Endothelial cell of umbilical vein (primary cell): ENCODE measurements at regions not wholly inside any gene's neighbourhood (a gene's known extent, or its start where the extent isn't known, plus 50 kb on each side); places are given as distances from the start of the nearest gene placed in this dataset.

Experiments
- BruUV-seq: library from RNA; stranded (reverse); fragments of 400-500 nt; replicated peaks from 2 replicates; lab custom pipeline; 2021; lab: Mats Ljungman, UMichigan
- CTCF ChIA-PET: fragments of 300-600, 350-600 bp; sonication (Branson Sonifier 250); formaldehyde crosslinking; loops from one replicate; lab custom pipeline; 2021; ENCODE audit warnings: antibody characterized with exemption, inconsistent platforms; lab: Charles Lee
- POLR2A ChIA-PET: fragments of 300-600, 350-600 bp; sonication (Branson Sonifier 250); formaldehyde crosslinking; loops from one replicate; lab custom pipeline; 2021; ENCODE audit warnings: antibody characterized with exemption, inconsistent platforms; lab: Charles Lee
- DNase-seq: peaks from one replicate; pipeline ENCODE4 v3.0.0-alpha.2; 2011; ENCODE audit warnings: low read depth, low spot score
- FAIRE-seq: peaks from 2 replicates; lab custom pipeline; 2011; peaks lifted over from hg19 to GRCh38; lab: Jason Lieb, UNC
- H2AFZ ChIP-seq: 2 replicates; pipeline ENCODE4 v1.6.0; 2012; ENCODE audit warnings: low read depth, low read length, control low read depth, inconsistent platforms
- H3K27ac ChIP-seq: 2 replicates; pipeline ENCODE4 v1.5.1; 2011; ENCODE audit warnings: low read depth, mild to moderate bottlenecking, control low read depth, low read length, moderate library complexity; ENCODE audit not compliant: insufficient read depth
- H3K27me3 ChIP-seq, 2 experiments: 2 replicates each; pipeline versions ENCODE4 v1.6.0 to v1.6.1; 2011; ENCODE audit warnings: low read length in 2 of 2, mixed read lengths in 1 of 2; ENCODE audit not compliant: control insufficient read depth in 2 of 2, insufficient read depth in 2 of 2
- H3K36me3 ChIP-seq, 2 experiments: 2 replicates in 1 of 2; 3 replicates in 1 of 2; pipeline ENCODE4 v1.5.1; 2011; ENCODE audit warnings: low read length in 2 of 2, mild to moderate bottlenecking in 1 of 2, moderate library complexity in 1 of 2; ENCODE audit not compliant: control insufficient read depth in 2 of 2, insufficient read depth in 2 of 2; ENCODE audit errors: extremely low read depth in 1 of 2
- H3K4me1 ChIP-seq: 3 replicates; pipeline ENCODE4 v1.5.1; 2011; ENCODE audit warnings: mild to moderate bottlenecking, low read length; ENCODE audit not compliant: control insufficient read depth, insufficient read depth; ENCODE audit errors: extremely low read depth
- H3K4me2 ChIP-seq: 2 replicates; pipeline ENCODE4 v1.6.1; 2011; ENCODE audit warnings: low read length, control low read depth, mixed read lengths; ENCODE audit not compliant: insufficient read depth
- H3K4me3 ChIP-seq, 3 experiments: fragments of 200-600 bp in 1 of 3; sonication (generic), shearing (Covaris generic) in 1 of 3; replicated peaks in 1 of 3; 2 replicates each; pipeline ENCODE4 v1.5.1; 2011 to 2016; ENCODE audit warnings: control low read depth in 3 of 3, low read length in 3 of 3, mild to moderate bottlenecking in 2 of 3, inconsistent platforms in 1 of 3, low read depth in 1 of 3, moderate library complexity in 1 of 3; ENCODE audit not compliant: insufficient read depth in 1 of 3
- H3K79me2 ChIP-seq: 2 replicates; pipeline ENCODE4 v1.6.0; 2012; ENCODE audit warnings: low read length, inconsistent platforms; ENCODE audit not compliant: control insufficient read depth, insufficient read depth
- H3K9ac ChIP-seq: replicated peaks from 2 replicates; pipeline ENCODE3; 2011; ENCODE audit warnings: low read length, control low read depth; ENCODE audit not compliant: insufficient read depth; ENCODE audit errors: extremely low read depth
- H3K9me1 ChIP-seq: replicated peaks from 3 replicates; pipeline ENCODE4 v1.6.0; 2011; ENCODE audit warnings: mild to moderate bottlenecking, low read length; ENCODE audit not compliant: control insufficient read depth, insufficient read depth; ENCODE audit errors: extremely low read depth
- H3K9me3 ChIP-seq: replicated peaks from 2 replicates; pipeline ENCODE4 v1.5.1; 2012; ENCODE audit warnings: low read length, inconsistent platforms; ENCODE audit not compliant: control insufficient read depth, insufficient read depth
- H4K20me1 ChIP-seq: replicated peaks from 2 replicates; pipeline ENCODE3; 2011; ENCODE audit warnings: mild to moderate bottlenecking, low read length; ENCODE audit not compliant: control insufficient read depth, insufficient read depth; ENCODE audit errors: extremely low read depth
- CTCF ChIP-seq, 2 donors: IDR thresholded peaks; 1 replicate in 1 of 2; 2 replicates in 1 of 2; pipeline ENCODE4 v1.5.1; 2011; ENCODE audit warnings: low read length in 2 of 2, mild to moderate bottlenecking in 2 of 2, moderate library complexity in 2 of 2, control low read depth in 1 of 2, inconsistent platforms in 1 of 2, low read depth in 1 of 2; ENCODE audit not compliant: insufficient read depth in 1 of 2; ENCODE audit errors: extremely low read depth in 1 of 2
- EZH2 ChIP-seq: IDR thresholded peaks from 2 replicates; pipeline ENCODE4 v1.6.1; 2012; ENCODE audit warnings: borderline replicate concordance, low read depth, mild to moderate bottlenecking, moderate library complexity, low read length, inconsistent platforms; ENCODE audit not compliant: severe bottlenecking
- FOS ChIP-seq: IDR thresholded peaks from 2 replicates; pipeline ENCODE4 v1.6.1; 2011; ENCODE audit warnings: mild to moderate bottlenecking, low read length, moderate library complexity, borderline replicate concordance; ENCODE audit not compliant: insufficient read depth
- GATA2 ChIP-seq: IDR thresholded peaks from 2 replicates; pipeline ENCODE4 v1.7.0; 2011; ENCODE audit warnings: low read depth, mild to moderate bottlenecking, moderate library complexity, mixed read lengths, low read length; ENCODE audit not compliant: insufficient read length, insufficient read depth
- JUN ChIP-seq: IDR thresholded peaks from 2 replicates; pipeline ENCODE4 v1.6.1; 2011; ENCODE audit warnings: borderline replicate concordance, low read depth; ENCODE audit not compliant: insufficient read length, insufficient read depth
- MAX ChIP-seq: IDR thresholded peaks from 2 replicates; pipeline ENCODE4 v1.6.1; 2011; ENCODE audit not compliant: insufficient read depth, insufficient read length
- MYC ChIP-seq: IDR thresholded peaks from one replicate; pipeline ENCODE4 v1.6.1; 2011; ENCODE audit warnings: mild to moderate bottlenecking, low read depth, low read length
- POLR2A ChIP-seq: IDR thresholded peaks from 2 replicates; pipeline ENCODE4 v1.6.1; 2012; ENCODE audit warnings: low read depth, mild to moderate bottlenecking, control low read depth, low read length
- POLR2AphosphoS5 ChIP-seq: IDR thresholded peaks from 2 replicates; pipeline ENCODE4 v1.6.1; 2012; ENCODE audit warnings: low read depth, mild to moderate bottlenecking, control low read depth, low read length, moderate library complexity; ENCODE audit not compliant: insufficient read depth
- dilution Hi-C: fragments of 300-500 bp; cut with MboI; formaldehyde crosslinking; loops from one replicate; pipeline ENCODE4 v1.15.0; 2019; ENCODE audit warnings: low sequenced_read_pairs; ENCODE audit not compliant: extremely low pct_ligation_motif_present
- intact Hi-C: fragments of 100-400 bp; cut with micrococcal nuclease; formaldehyde crosslinking; loops from one replicate; pipeline ENCODE4 v1.10.0; 2022

- Histone ChIP-seq H3K27me3 (no peaks in the 10 kb centered on the region), H3K9ac (no peak overlapping the region), H3K4me1 (no peaks in the 10 kb centered on the region), H3K27ac (no peak overlapping the region), H3K36me3 (no peaks in the 10 kb centered on the region), H3K9me1 (no peaks in the 10 kb centered on the region), H3K4me3 (no peak overlapping the region), H2AFZ (no peak overlapping the region), H3K79me2 (no peaks in the 10 kb centered on the region), H4K20me1 (no peaks in the 10 kb centered on the region), H3K9me3 (no peaks in the 10 kb centered on the region), H3K4me2 (no peak overlapping the region)
- FAIRE-seq: no peak
- no peak for DNase-seq
- dilution Hi-C loops (no loop called here), intact Hi-C loops (no loop called here)
- CTCF ChIA-PET: no interaction called here
- POLR2A ChIA-PET: no interaction called here
- BruUV-seq: no TSS peak
- no peak for TF ChIP-seq GATA2
- no peak for TF ChIP-seq POLR2A
- no peak for TF ChIP-seq FOS
- TF ChIP-seq MYC: no peak
These were observed 631.9 kb downstream of the BCOR start for GRCh38 chrX:39465906-39466305.

DNA sequence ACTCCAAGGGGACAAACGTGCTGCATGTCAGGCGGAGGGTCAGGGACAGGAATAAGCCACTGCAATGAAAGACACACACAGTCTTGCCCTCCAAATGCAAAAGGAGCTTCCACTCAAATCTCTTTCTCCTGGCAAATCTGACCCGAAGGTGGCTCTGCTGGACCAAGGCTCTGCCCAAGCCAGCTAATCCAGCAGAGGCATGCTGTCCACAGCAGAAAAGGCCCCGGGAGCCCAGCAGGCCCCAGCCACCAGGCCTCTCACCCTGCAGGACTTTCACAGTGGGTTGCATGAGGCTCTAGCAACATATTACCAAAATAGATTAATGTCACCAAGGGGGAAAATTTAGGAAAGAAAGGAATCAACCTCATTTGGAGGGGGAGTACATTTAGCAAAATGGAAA lies 628.6 kb downstream of the BCOR start:
- Histone ChIP-seq H3K27ac (no peak overlapping the region), H2AFZ (no peak overlapping the region), H3K9me3 (no peaks in the 10 kb centered on the region), H3K9me1 (no peaks in the 10 kb centered on the region), H3K4me3 (no peak overlapping the region), H3K4me2 (no peak overlapping the region), H3K27me3 (no peaks in the 10 kb centered on the region), H3K4me1 (no peaks in the 10 kb centered on the region), H3K79me2 (no peaks in the 10 kb centered on the region), H3K36me3 (no peaks in the 10 kb centered on the region), H3K9ac (no peak overlapping the region), H4K20me1 (no peaks in the 10 kb centered on the region)
- intact Hi-C loops (no loop called here), dilution Hi-C loops (no loop called here)
- BruUV-seq: no TSS peak
- ChIA-PET POLR2A (no interaction called here), CTCF (no interaction called here)
- DNase-seq: no peak
- no peak for TF ChIP-seq POLR2A
- TF ChIP-seq MYC: no peak
- no peak for TF ChIP-seq MAX
- no peak for TF ChIP-seq JUN
- TF ChIP-seq EZH2: no peak
- TF ChIP-seq GATA2: no peak
- no peak for TF ChIP-seq POLR2AphosphoS5
- TF ChIP-seq FOS: no peak
- no peak for TF ChIP-seq CTCF (IDR thresholded peaks at IDR 0.05; ENCODE audit: extremely low read depth in 1 of 2, insufficient read depth in 1 of 2, low read depth in 1 of 2, low read length in 2 of 2)
- FAIRE-seq: no peak
